Bronchial epithelial cell (primary cell): ENCODE measurements at regions not wholly inside any gene's neighbourhood (a gene's known extent, or its start where the extent isn't known, plus 50 kb on each side); places are given as distances from the start of the nearest gene placed in this dataset.
A peak's percentile ranks its signal among the peaks of the same experiment; 100 is the strongest.

Experiments
- DNase-seq: peaks from one replicate; pipeline ENCODE4 v3.0.0-alpha.2; 2010; ENCODE audit warnings: low read depth
- FAIRE-seq: peaks from 2 replicates; lab custom pipeline; 2011; peaks lifted over from hg19 to GRCh38; lab: Jason Lieb, UNC
- H3K27me3 ChIP-seq: 2 replicates; pipeline ENCODE4 v1.5.1; 2011; ENCODE audit warnings: low read length; ENCODE audit not compliant: control insufficient read depth, insufficient read depth
- H3K36me3 ChIP-seq: 2 replicates; pipeline ENCODE4 v1.5.1; 2011; ENCODE audit warnings: low read length; ENCODE audit not compliant: control insufficient read depth, insufficient read depth
- H3K4me3 ChIP-seq: 2 replicates; pipeline ENCODE4 v1.5.1; 2011; ENCODE audit warnings: mild to moderate bottlenecking, low read depth, low read length, control low read depth
- TF ChIP-seq, protein P1 (sequence below): IDR thresholded peaks from 2 replicates; pipeline ENCODE4 v1.5.1; 2011; ENCODE audit warnings: mild to moderate bottlenecking, moderate library complexity, low read length, control low read depth, inconsistent platforms; ENCODE audit not compliant: insufficient read depth, severe bottlenecking

DNA sequence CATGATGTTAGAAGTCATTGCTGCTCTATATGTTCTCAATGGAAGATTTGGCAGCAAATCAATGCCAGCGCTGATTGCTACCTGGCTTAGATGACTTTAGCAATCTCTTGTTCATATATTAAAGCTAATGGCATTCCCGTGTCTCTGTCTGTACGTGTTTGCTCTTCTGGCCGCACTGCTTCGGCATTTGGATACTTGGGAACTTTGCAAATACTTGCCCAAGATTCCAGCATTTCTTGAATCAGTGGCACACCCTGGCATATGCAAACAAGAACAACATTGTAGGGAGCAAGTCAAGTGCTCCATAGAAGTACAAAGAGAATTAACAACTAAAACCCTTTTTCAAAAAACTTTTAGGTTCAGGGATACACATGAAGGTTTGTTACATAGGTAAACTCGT is 128.9 kb upstream of the TMEM164 start:
- no peak for FAIRE-seq
- no peaks in the 10 kb centered on the region for H3K27me3 ChIP-seq
- no peaks in the 10 kb centered on the region for H3K36me3 ChIP-seq
- TF ChIP-seq, protein P1, sequence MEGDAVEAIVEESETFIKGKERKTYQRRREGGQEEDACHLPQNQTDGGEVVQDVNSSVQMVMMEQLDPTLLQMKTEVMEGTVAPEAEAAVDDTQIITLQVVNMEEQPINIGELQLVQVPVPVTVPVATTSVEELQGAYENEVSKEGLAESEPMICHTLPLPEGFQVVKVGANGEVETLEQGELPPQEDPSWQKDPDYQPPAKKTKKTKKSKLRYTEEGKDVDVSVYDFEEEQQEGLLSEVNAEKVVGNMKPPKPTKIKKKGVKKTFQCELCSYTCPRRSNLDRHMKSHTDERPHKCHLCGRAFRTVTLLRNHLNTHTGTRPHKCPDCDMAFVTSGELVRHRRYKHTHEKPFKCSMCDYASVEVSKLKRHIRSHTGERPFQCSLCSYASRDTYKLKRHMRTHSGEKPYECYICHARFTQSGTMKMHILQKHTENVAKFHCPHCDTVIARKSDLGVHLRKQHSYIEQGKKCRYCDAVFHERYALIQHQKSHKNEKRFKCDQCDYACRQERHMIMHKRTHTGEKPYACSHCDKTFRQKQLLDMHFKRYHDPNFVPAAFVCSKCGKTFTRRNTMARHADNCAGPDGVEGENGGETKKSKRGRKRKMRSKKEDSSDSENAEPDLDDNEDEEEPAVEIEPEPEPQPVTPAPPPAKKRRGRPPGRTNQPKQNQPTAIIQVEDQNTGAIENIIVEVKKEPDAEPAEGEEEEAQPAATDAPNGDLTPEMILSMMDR, result no peak
- no peak overlapping the region for H3K4me3 ChIP-seq
- peak; percentile 86 for DNase-seq

DNA sequence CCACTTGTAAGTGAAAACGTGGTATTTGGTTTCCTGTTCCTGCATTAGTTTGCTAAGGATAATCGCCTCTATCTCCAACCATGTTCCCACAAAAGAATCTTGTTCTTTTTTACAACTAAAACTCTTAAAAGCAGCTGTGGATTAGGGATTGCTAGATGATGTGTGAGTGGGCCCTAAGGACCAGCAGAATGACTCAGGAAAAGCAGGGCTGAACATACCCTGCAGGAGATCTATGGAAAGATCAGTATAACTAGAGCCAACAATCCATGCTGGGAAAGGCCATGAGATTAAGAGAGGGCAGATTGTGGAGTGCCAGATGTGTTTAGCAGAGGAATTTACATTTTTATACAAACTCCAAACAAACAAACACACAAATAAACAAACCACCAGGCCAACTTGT is 128.4 kb upstream of the TMEM164 start:
- TF ChIP-seq, protein P1, result no peak
- Histone ChIP-seq H3K36me3 (no peaks in the 10 kb centered on the region), H3K27me3 (no peaks in the 10 kb centered on the region), H3K4me3 (no peak overlapping the region)
- DNase-seq (peak; percentile 49), FAIRE-seq (no peak)

DNA sequence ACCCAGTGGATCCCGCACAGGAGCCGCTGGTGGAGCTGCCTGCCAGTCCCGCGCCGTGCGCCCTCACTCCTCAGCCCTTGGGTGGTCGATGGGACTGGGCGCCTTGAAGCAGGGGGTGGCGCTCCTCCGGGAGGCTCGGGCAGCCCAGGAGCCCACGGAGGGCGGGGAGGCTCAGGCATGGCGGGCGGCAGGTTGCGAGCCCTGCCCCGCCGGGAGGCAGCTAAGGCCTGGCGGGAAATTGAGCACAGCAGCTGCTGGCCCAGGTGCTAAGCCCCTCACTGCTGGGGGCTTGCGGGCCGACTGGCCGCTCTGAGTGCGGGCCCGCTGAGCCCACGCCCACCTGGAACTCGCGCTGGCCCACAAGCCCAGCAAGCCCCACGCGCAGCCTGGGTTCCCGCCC is 127.1 kb upstream of the TMEM164 start:
- DNase-seq (no peak), FAIRE-seq (no peak)
- H3K36me3 ChIP-seq, result no peaks in the 10 kb centered on the region
- H3K4me3 ChIP-seq, result no peak overlapping the region
- H3K27me3 ChIP-seq, result no peaks in the 10 kb centered on the region
- TF ChIP-seq, protein P1, result no peak

DNA sequence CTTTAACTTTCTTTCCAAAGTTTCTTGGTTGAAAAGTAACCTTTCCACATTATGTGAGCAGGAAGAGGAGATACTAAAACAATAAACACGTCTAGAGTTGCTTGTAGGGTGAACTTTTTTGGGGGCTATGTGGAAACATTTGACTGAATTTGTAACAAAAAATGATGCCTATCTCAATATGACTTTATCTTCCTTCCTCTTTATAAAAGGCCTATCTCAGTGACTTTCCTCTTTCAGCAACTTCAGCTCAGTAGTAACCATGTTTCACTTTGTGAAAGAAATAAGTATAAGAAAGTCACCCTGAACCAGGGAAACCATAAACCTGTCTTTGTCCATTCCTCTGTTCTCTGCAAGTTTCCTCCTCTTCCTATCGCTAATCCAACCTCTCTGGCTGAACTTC is 124.7 kb upstream of the TMEM164 start:
- Histone ChIP-seq H3K27me3 (no peaks in the 10 kb centered on the region), H3K4me3 (no peak overlapping the region), H3K36me3 (no peaks in the 10 kb centered on the region)
- FAIRE-seq (no peak), DNase-seq (no peak)
- TF ChIP-seq, protein P1, result no peak

DNA sequence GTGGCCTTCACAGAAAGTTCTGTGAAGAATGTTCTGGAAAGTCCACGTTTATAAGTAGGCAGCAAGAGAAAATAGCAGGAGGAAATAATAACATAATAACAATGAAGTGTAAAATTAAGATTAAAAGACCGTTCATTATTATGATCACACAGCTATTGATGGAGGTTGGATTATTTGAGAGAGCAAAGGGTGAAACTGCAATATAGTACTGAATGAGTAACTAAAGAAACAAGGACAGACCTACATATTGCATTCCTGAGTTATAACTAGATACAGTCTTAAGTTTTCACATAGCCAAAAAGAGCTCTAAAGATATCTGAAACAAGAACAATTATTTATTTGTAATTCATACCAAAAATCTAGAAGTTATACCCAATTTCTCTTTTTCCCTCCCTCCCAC is 122.9 kb upstream of the TMEM164 start:
- Histone ChIP-seq H3K4me3 (no peak overlapping the region), H3K36me3 (no peaks in the 10 kb centered on the region), H3K27me3 (no peaks in the 10 kb centered on the region)
- TF ChIP-seq, protein P1, result no peak
- no peak for FAIRE-seq
- DNase-seq, result no peak

DNA sequence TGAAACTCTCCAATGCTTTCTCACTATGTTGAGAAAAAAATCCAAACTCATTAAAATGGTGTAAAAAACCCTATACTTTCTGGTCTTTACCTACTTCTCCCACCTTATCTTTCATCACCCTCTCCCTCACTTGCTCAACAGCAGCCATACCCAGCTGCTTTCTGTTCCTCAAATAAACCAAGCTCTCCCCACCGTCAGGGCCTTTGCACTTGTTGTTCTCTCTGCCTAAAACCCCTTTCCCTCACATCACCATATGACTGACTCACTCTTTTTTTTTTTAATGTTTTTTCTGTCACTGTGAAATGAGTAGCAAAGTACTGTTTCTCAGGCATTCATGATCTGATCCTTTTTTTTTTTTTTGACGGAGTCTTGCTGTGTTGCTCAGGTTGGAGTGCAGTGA is 122.3 kb upstream of the TMEM164 start:
- H3K27me3 ChIP-seq, result no peaks in the 10 kb centered on the region
- TF ChIP-seq, protein P1, result no peak
- no peak for DNase-seq
- FAIRE-seq, result no peak
- H3K36me3 ChIP-seq, result no peaks in the 10 kb centered on the region
- no peak overlapping the region for H3K4me3 ChIP-seq
